CD4-positive, alpha-beta memory T cell (primary cell): ENCODE measurements at regions not wholly inside any gene's neighbourhood (a gene's known extent, or its start where the extent isn't known, plus 50 kb on each side); places are given as distances from the start of the nearest gene placed in this dataset.
A peak's percentile ranks its signal among the peaks of the same experiment; 100 is the strongest.
"Not testable (repeated sequence)": the region's sequence is repeated elsewhere in the genome, so short reads cannot be mapped to it uniquely, and the experiment has no call there.

Experiments
- CTCF ChIA-PET: fragments of 350-600 bp; sonication (Branson Sonifier 250); formaldehyde crosslinking; loops from one replicate; lab custom pipeline; 2021; ENCODE audit warnings: inconsistent platforms; ENCODE audit not compliant: partially characterized antibody; lab: Charles Lee
- POLR2A ChIA-PET: fragments of 350-600 bp; sonication (Branson Sonifier 250); formaldehyde crosslinking; loops from one replicate; lab custom pipeline; 2021; ENCODE audit not compliant: partially characterized antibody; lab: Charles Lee
- DNase-seq, 5 donors: peaks; one replicate each; pipeline versions ENCODE4 v3.0.0 to v3.0.0-alpha.2; 2020 to 2022; ENCODE audit warnings: mixed read lengths in 1 of 5
- H3K27ac ChIP-seq: one replicate; pipeline ENCODE4 v1.7.0; 2013; ENCODE audit warnings: low read depth, low read length
- H3K27me3 ChIP-seq: 2 replicates; pipeline ENCODE4 v1.7.0; 2013; ENCODE audit warnings: mild to moderate bottlenecking, low read length, moderate library complexity; ENCODE audit not compliant: insufficient read depth
- H3K36me3 ChIP-seq: 2 replicates; pipeline ENCODE4 v1.7.0; 2013; ENCODE audit warnings: mild to moderate bottlenecking, low read length, moderate library complexity; ENCODE audit not compliant: insufficient read depth
- H3K4me1 ChIP-seq: 2 replicates; pipeline ENCODE4 v1.7.0; 2013; ENCODE audit warnings: mild to moderate bottlenecking, low read length, moderate library complexity; ENCODE audit not compliant: insufficient read depth
- H3K4me3 ChIP-seq, 2 donors: one replicate each; pipeline ENCODE4 v1.7.0; 2013; ENCODE audit warnings: low read length in 2 of 2, mild to moderate bottlenecking in 1 of 2
- H3K9me3 ChIP-seq, 2 donors: one replicate each; pipeline ENCODE4 v1.7.0; 2013; ENCODE audit warnings: low read length in 2 of 2, control low read depth in 1 of 2; ENCODE audit not compliant: control insufficient read depth in 1 of 2
- H3K27ac Mint-ChIP-seq, 7 donors: one replicate each; pipeline ENCODE4 v1.8.0; 2020 to 2021; ENCODE audit warnings: mixed read lengths in 7 of 7, mild to moderate bottlenecking in 6 of 7, inconsistent platforms in 3 of 7, moderate library complexity in 3 of 7
- H3K27me3 Mint-ChIP-seq, 2 donors: one replicate each; pipeline ENCODE4 v1.8.0; 2020 to 2021; ENCODE audit warnings: mixed read lengths in 2 of 2
- H3K36me3 Mint-ChIP-seq, 2 donors: one replicate each; pipeline ENCODE4 v1.8.0; 2020 to 2021; ENCODE audit warnings: mixed read lengths in 2 of 2, inconsistent platforms in 1 of 2, mild to moderate bottlenecking in 1 of 2
- H3K4me1 Mint-ChIP-seq, 4 donors: one replicate each; pipeline ENCODE4 v1.8.0; 2020 to 2021; ENCODE audit warnings: mixed read lengths in 4 of 4, mild to moderate bottlenecking in 1 of 4
- H3K4me3 Mint-ChIP-seq, 8 donors: one replicate each; pipeline ENCODE4 v1.8.0; 2020 to 2021; ENCODE audit warnings: mixed read lengths in 8 of 8, mild to moderate bottlenecking in 7 of 8, moderate library complexity in 6 of 8, inconsistent platforms in 3 of 8
- H3K9me3 Mint-ChIP-seq, 8 donors: one replicate each; pipeline ENCODE4 v1.8.0; 2020 to 2021; ENCODE audit warnings: mixed read lengths in 8 of 8, mild to moderate bottlenecking in 5 of 8, inconsistent platforms in 3 of 8, moderate library complexity in 1 of 8
- intact Hi-C: fragments of 100-400 bp; cut with micrococcal nuclease; formaldehyde crosslinking; loops from one replicate; pipeline ENCODE4 v1.15.1; 2023

DNA sequence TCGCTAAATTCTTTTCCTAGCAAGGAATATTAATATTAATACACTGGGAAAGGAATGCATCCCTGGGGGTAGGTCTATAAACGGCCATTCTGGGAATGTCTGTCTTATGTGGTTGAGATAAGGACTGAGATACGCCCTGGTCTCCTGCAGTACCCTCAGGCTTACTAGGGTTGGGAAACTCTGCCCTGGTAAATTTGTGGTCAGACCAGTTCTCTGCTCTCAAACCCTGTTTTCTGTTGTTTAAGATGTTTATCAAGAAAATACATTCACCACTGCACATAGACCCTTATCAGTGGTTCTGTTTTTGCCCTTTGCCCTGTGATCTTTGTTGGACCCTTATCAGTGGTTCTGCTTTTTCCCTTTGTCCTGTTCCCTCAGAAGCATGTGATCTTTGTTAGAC, 335.8 kb downstream of the TMEM38B start:
- H3K36me3 Mint-ChIP-seq, intact Hi-C loops, CTCF ChIA-PET, H3K4me1 Mint-ChIP-seq, H3K36me3 ChIP-seq, H3K27me3 Mint-ChIP-seq, DNase-seq, H3K4me1 ChIP-seq, H3K4me3 ChIP-seq, H3K27ac ChIP-seq, H3K27ac Mint-ChIP-seq, H3K9me3 ChIP-seq, POLR2A ChIA-PET, H3K27me3 ChIP-seq: not testable (repeated sequence)
- Mint-ChIP-seq H3K4me3 (peak overlapping the region in 1 of 8 donors; percentile 68), H3K9me3 (peaks cover 0 to 25% (median 12%) of the 10 kb centered on the region in 8 donors)

DNA sequence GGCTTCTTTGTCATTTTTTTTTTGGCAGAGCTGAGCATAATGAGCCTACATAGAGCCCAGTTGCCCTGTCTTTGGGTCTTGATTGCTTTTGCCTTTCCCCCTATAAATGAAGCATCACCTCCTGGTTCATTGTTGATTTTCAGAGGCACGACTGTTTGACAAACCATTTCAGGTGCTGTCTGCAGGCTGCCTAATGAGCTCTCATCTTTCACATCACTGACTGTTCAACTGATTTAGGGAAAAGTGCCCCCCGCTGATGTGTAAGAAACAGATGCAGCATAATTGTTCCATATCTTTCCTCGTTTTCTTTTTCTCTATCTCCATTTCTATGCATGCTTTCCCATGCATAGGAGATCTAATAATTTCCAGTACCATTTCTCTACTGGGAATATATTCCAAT, 338.6 kb downstream of the TMEM38B start:
- Histone ChIP-seq H3K27ac (no peak overlapping the region), H3K9me3 (no peaks in the 10 kb centered on the region), H3K4me3 (no peak overlapping the region), H3K27me3 (no peaks in the 10 kb centered on the region), H3K36me3 (no peaks in the 10 kb centered on the region), H3K4me1 (no peaks in the 10 kb centered on the region)
- intact Hi-C loops, result no loop called here
- H3K36me3 Mint-ChIP-seq, result no peaks in the 10 kb centered on the region
- POLR2A ChIA-PET, result no interaction called here
- CTCF ChIA-PET, result no interaction called here
- H3K4me3 Mint-ChIP-seq, result no peak overlapping the region
- no peak for DNase-seq
- H3K4me1 Mint-ChIP-seq, result no peaks in the 10 kb centered on the region
- peaks cover 0 to 26% (median 12%) of the 10 kb centered on the region in 8 donors for H3K9me3 Mint-ChIP-seq
- H3K27me3 Mint-ChIP-seq, result no peaks in the 10 kb centered on the region
- H3K27ac Mint-ChIP-seq, result no peak overlapping the region

- no peak for DNase-seq
- intact Hi-C loops, result no loop called here
- H3K4me3 ChIP-seq, result no peak overlapping the region
- CTCF ChIA-PET, result no interaction called here
- Mint-ChIP-seq H3K27me3 (no peaks in the 10 kb centered on the region), H3K27ac (no peak overlapping the region), H3K36me3 (no peaks in the 10 kb centered on the region), H3K9me3 (peaks cover 0 to 19% (median 7%) of the 10 kb centered on the region in 8 donors), H3K4me1 (no peaks in the 10 kb centered on the region), H3K4me3 (no peak overlapping the region)
- no peaks in the 10 kb centered on the region for H3K4me1 ChIP-seq
- H3K27me3 ChIP-seq, result no peaks in the 10 kb centered on the region
- no peaks in the 10 kb centered on the region for H3K9me3 ChIP-seq
- POLR2A ChIA-PET, result no interaction called here
- no peak overlapping the region for H3K27ac ChIP-seq
- H3K36me3 ChIP-seq, result no peaks in the 10 kb centered on the region
These were observed 341.5 kb downstream of the TMEM38B start for GRCh38 chr9:106035806-106036205.

- no peak overlapping the region for H3K4me3 Mint-ChIP-seq
- Histone ChIP-seq H3K27ac (no peak overlapping the region), H3K9me3 (no peaks in the 10 kb centered on the region), H3K36me3 (no peaks in the 10 kb centered on the region), H3K4me1 (no peaks in the 10 kb centered on the region), H3K4me3 (no peak overlapping the region), H3K27me3 (no peaks in the 10 kb centered on the region)
- no peak for DNase-seq
- ChIA-PET POLR2A (no interaction called here), CTCF (no interaction called here)
- no peaks in the 10 kb centered on the region for H3K4me1 Mint-ChIP-seq
- H3K27ac Mint-ChIP-seq, result no peak overlapping the region
- H3K36me3 Mint-ChIP-seq, result no peaks in the 10 kb centered on the region
- H3K27me3 Mint-ChIP-seq, result no peaks in the 10 kb centered on the region
- H3K9me3 Mint-ChIP-seq, result peaks cover 0 to 14% (median 4%) of the 10 kb centered on the region in 8 donors
- intact Hi-C loops, result no loop called here
These were observed 344.1 kb downstream of the TMEM38B start for GRCh38 chr9:106038266-106039001.

GRCh38 chr9:106039151-106039935, 345.0 kb downstream of the TMEM38B start:
- Mint-ChIP-seq H3K27me3 (no peaks in the 10 kb centered on the region), H3K9me3 (peaks cover 0 to 15% (median 4%) of the 10 kb centered on the region in 8 donors), H3K36me3 (no peaks in the 10 kb centered on the region), H3K4me1 (no peaks in the 10 kb centered on the region), H3K27ac (no peak overlapping the region), H3K4me3 (no peak overlapping the region)
- H3K4me1 ChIP-seq, result no peaks in the 10 kb centered on the region
- intact Hi-C loops, result no loop called here
- CTCF ChIA-PET, result no interaction called here
- DNase-seq, result no peak
- POLR2A ChIA-PET, result no interaction called here
- no peak overlapping the region for H3K4me3 ChIP-seq
- no peaks in the 10 kb centered on the region for H3K27me3 ChIP-seq
- no peak overlapping the region for H3K27ac ChIP-seq
- H3K9me3 ChIP-seq, result no peaks in the 10 kb centered on the region
- no peaks in the 10 kb centered on the region for H3K36me3 ChIP-seq

GRCh38 chr9:106041920-106042319, 347.6 kb downstream of the TMEM38B start:
- H3K27me3 Mint-ChIP-seq, POLR2A ChIA-PET, H3K36me3 ChIP-seq, H3K27me3 ChIP-seq, H3K4me3 Mint-ChIP-seq, H3K4me1 ChIP-seq, H3K4me1 Mint-ChIP-seq, H3K9me3 ChIP-seq, intact Hi-C loops, H3K36me3 Mint-ChIP-seq, DNase-seq, H3K27ac Mint-ChIP-seq, H3K4me3 ChIP-seq, H3K27ac ChIP-seq, CTCF ChIA-PET: not testable (repeated sequence)
- peaks cover 0 to 16% (median 4%) of the 10 kb centered on the region in 8 donors for H3K9me3 Mint-ChIP-seq

- Mint-ChIP-seq H3K36me3 (no peaks in the 10 kb centered on the region), H3K4me3 (no peak overlapping the region), H3K9me3 (peaks cover 0 to 17% (median 4%) of the 10 kb centered on the region in 8 donors), H3K4me1 (no peaks in the 10 kb centered on the region), H3K27me3 (no peaks in the 10 kb centered on the region), H3K27ac (no peak overlapping the region)
- Histone ChIP-seq H3K9me3 (no peaks in the 10 kb centered on the region), H3K27ac (no peak overlapping the region), H3K36me3 (no peaks in the 10 kb centered on the region), H3K4me3 (no peak overlapping the region), H3K4me1 (no peaks in the 10 kb centered on the region), H3K27me3 (no peaks in the 10 kb centered on the region)
- POLR2A ChIA-PET, result no interaction called here
- intact Hi-C loops, result no loop called here
- no peak for DNase-seq
- CTCF ChIA-PET, result no interaction called here
These were observed 357.2 kb downstream of the TMEM38B start for GRCh38 chr9:106051545-106051944.
